A673 (cell line): ENCODE measurements at regions not wholly inside any gene's neighbourhood (a gene's known extent, or its start where the extent isn't known, plus 50 kb on each side); places are given as distances from the start of the nearest gene placed in this dataset.

Source experiments
- CTCF ChIP-seq: fragments of 300-800, 200-600 bp; sonication (generic); conservative IDR thresholded peaks from 2 replicates; pipeline ENCODE4 v1.5.1; 2017; ENCODE audit warnings: low read depth, mild to moderate bottlenecking, antibody characterized with exemption, low read length, moderate library complexity, mixed read lengths
- EZH2 ChIP-seq: fragments of 200-600 bp; sonication (generic); IDR thresholded peaks from 2 replicates; pipeline ENCODE4 v1.6.1; 2017; ENCODE audit warnings: borderline replicate concordance, low read depth, mild to moderate bottlenecking, mixed read lengths, antibody characterized with exemption, low read length; ENCODE audit not compliant: poor library complexity, severe bottlenecking

GRCh38 chr9:108780942-108781734, 74.6 kb downstream of the ACTL7B start:
- no peak for TF ChIP-seq CTCF
- no peak for TF ChIP-seq EZH2
